ENCODE measurements at regions not wholly inside any gene's neighbourhood (a gene's known extent, or its start where the extent isn't known, plus 50 kb on each side); places are given as distances from the start of the nearest gene placed in this dataset.

DNA sequence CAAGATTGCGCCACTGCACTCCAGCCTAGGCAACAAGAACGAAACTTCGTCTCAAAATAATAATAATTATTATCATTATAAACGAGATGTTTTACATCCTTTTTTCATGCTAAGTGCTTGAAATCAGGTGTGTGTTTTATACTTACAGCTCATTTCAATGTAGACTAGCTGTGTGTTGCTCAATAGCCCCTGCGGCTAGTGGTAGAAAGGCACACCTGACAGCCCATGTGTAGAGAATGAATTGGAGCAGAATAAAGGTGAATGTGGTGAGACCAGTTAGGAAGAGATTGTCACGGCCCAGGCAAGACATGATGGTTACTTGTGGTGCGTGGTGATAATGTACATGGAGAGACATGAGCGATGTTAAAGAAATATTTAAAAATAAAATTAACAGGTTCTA is 86.7 kb upstream of the TMEM26 start:
- no peak overlapping the region for H3K14ac ChIP-seq (ENCODE audit: insufficient read length)
- CTCF ChIA-PET (ENCODE audit: partially characterized antibody), result no interaction called here
- H3K36me3 ChIP-seq (ENCODE audit: control insufficient read depth in 2 of 4, insufficient read depth in 4 of 4, low read length in 3 of 4), result no peaks in the 10 kb centered on the region
- H3K79me1 ChIP-seq (ENCODE audit: low read depth, low read length), result no peaks in the 10 kb centered on the region
- WGBS, 2 experiments (ENCODE audit: extremely low coverage in 1 of 2, insufficient coverage in 1 of 2, insufficient read length in 1 of 2, insufficient replicate concordance in 2 of 2, low coverage in 1 of 2, low lambda C conversion rate in 2 of 2, missing lambda C conversion rate in 1 of 2), result 86 to 100% methylated on average over 1 to 8 of the region's 8 CpGs
- no peak overlapping the region for H2AK5ac ChIP-seq (ENCODE audit: low read depth, low read length)
- H3K9ac ChIP-seq (replicated peaks in 1 of 4; ENCODE audit: extremely low read depth in 1 of 4, low read depth in 3 of 4, low read length in 3 of 4), result no peak overlapping the region
- no peak overlapping the region for H2BK120ac ChIP-seq (replicated peaks; ENCODE audit: low read depth, low read length)
- no peak for DNase-seq (ENCODE audit: low read depth in 1 of 2, low spot score in 2 of 2)
- no peak overlapping the region for H3K4ac ChIP-seq (replicated peaks; ENCODE audit: insufficient read length, low read depth, low read length)
- no peak for FAIRE-seq
- H3K23ac ChIP-seq (ENCODE audit: insufficient read length), result no peak overlapping the region
- H3K56ac ChIP-seq (replicated peaks; ENCODE audit: insufficient read length, low read depth, low read length), result no peak overlapping the region
- no peak overlapping the region for H3K18ac ChIP-seq (ENCODE audit: extremely low read depth, low read length)
- H2BK15ac ChIP-seq (ENCODE audit: low read length), result no peak overlapping the region
- H3K27me3 ChIP-seq (replicated peaks in 1 of 4; ENCODE audit: control insufficient read depth in 3 of 4, extremely low read depth in 1 of 4, insufficient read depth in 3 of 4, low read length in 3 of 4), result no peaks in the 10 kb centered on the region
- no peak overlapping the region for H3K4me2 ChIP-seq (ENCODE audit: insufficient read depth in 1 of 2, low read depth in 2 of 2, low read length in 2 of 2)
- no peaks in the 10 kb centered on the region for H3K23me2 ChIP-seq (ENCODE audit: low read depth, low read length)
- no peaks in the 10 kb centered on the region for H3K79me2 ChIP-seq (ENCODE audit: control insufficient read depth in 1 of 2, insufficient read depth in 2 of 2, low read length in 2 of 2)
- no peaks in the 10 kb centered on the region for H3K4me1 ChIP-seq (replicated peaks in 1 of 4; ENCODE audit: control insufficient read depth in 3 of 4, insufficient read depth in 4 of 4, low read length in 3 of 4)
- H2BK20ac ChIP-seq (ENCODE audit: low read length), result no peak overlapping the region
- no peak overlapping the region for H2BK12ac ChIP-seq (ENCODE audit: low read depth, low read length)
- no peak overlapping the region for H3K27ac ChIP-seq (ENCODE audit: low read depth, low read length)
- H4K20me1 ChIP-seq (replicated peaks in 1 of 2; ENCODE audit: control insufficient read depth in 1 of 2, insufficient read depth in 2 of 2, low read length in 2 of 2), result no peaks in the 10 kb centered on the region
- POLR2A ChIA-PET (ENCODE audit: partially characterized antibody), result interaction anchor here (0.7 kb wide), 1 partner anchor 976 kb away, joined by 3 read pairs; no protein-coding TSS in a partner anchor
- no peak overlapping the region for H2AFZ ChIP-seq (ENCODE audit: low read length)
- no peaks in the 10 kb centered on the region for H3K9me3 ChIP-seq (ENCODE audit: insufficient read depth in 2 of 2, low read depth in 1 of 2, low read length in 1 of 2)
- H3K4me3 ChIP-seq (ENCODE audit: extremely low read depth in 1 of 4, insufficient read depth in 2 of 4, low read depth in 3 of 4, low read length in 4 of 4), result no peak overlapping the region
- TF ChIP-seq CEBPB (IDR thresholded peaks at IDR 0.05; ENCODE audit: low read depth, low read length) (peak; percentile 46; the same call in 1 of the 2 replicates), SP1 (IDR thresholded peaks at IDR 0.05; ENCODE audit: low read depth, low read length) (no peak)
- H2BK5ac ChIP-seq (ENCODE audit: low read depth, low read length), result no peak overlapping the region
- no peak overlapping the region for H4K5ac ChIP-seq (ENCODE audit: insufficient read length, low read depth, low read length)
- H4K8ac ChIP-seq (ENCODE audit: extremely low read depth, insufficient read depth, low read length), result no peak overlapping the region
- H4K91ac ChIP-seq (replicated peaks; ENCODE audit: insufficient read length, low read length), result no peak overlapping the region

All from H1 (cell line).